ENCODE measurements at regions not wholly inside any gene's neighbourhood (a gene's known extent, or its start where the extent isn't known, plus 50 kb on each side); places are given as distances from the start of the nearest gene placed in this dataset.

DNA sequence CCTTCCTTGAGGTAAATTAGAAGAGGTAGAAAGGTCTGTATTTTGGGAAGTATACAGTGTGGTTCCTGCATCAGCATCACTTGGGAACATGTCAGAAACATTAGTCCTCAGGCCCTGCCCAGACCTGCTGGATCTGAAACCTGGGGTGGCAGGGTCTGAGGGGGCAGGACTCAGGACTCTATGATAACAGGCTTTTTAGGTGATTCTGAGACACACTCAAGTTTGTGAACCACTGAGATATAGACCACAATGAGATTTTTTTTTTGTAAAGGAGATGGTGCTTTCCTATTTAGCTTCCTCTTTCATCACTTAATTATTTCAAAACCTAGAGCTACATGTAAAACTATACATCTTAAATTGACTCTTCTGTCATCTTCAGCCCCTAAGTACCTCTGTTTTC, 262.7 kb upstream of the SPOPL start:
- CTCF ChIA-PET: no interaction called here
- POLR2A ChIA-PET: no interaction called here
- no peak for DNase-seq (ENCODE audit: low read depth, low spot score)
- TF ChIP-seq, protein P1, sequence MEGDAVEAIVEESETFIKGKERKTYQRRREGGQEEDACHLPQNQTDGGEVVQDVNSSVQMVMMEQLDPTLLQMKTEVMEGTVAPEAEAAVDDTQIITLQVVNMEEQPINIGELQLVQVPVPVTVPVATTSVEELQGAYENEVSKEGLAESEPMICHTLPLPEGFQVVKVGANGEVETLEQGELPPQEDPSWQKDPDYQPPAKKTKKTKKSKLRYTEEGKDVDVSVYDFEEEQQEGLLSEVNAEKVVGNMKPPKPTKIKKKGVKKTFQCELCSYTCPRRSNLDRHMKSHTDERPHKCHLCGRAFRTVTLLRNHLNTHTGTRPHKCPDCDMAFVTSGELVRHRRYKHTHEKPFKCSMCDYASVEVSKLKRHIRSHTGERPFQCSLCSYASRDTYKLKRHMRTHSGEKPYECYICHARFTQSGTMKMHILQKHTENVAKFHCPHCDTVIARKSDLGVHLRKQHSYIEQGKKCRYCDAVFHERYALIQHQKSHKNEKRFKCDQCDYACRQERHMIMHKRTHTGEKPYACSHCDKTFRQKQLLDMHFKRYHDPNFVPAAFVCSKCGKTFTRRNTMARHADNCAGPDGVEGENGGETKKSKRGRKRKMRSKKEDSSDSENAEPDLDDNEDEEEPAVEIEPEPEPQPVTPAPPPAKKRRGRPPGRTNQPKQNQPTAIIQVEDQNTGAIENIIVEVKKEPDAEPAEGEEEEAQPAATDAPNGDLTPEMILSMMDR (IDR thresholded peaks at IDR 0.05; ENCODE audit: insufficient read depth, low read length, missing control alignments): no peak
- H3K4me3 ChIP-seq (ENCODE audit: low read depth, low read length): no peak overlapping the region

DNA sequence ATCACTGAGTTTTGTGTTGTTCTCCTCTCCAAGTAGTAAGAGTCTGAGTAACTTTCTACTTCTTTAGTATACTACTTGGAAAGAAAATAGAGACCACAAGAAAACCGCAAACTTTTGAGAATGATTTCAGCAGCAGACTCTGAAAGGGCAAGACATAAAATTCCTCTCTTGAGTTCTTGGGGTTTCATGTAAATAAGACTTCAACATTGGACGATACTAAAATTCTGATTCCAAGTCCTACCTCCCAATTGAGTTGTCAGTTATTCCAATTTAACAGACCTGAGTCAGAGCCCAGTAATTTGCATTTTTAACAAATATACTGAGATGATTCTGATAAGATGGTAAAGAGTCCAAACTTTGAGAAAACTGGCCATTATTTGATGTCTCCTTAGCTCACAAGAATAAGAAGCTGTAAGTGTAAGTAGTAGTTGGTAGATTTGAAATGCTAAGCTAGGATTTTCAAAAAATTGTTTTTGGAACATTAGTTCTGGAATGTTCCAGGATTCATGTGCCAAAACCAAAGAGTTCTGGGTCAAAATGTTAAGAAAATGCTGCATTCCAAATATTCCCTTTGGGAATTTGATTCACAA, 261.6 kb upstream of the SPOPL start:
- no peak overlapping the region for H3K4me3 ChIP-seq (ENCODE audit: low read depth, low read length)
- TF ChIP-seq, protein P1 (IDR thresholded peaks at IDR 0.05; ENCODE audit: insufficient read depth, low read length, missing control alignments): no peak
- ChIA-PET CTCF (no interaction called here), POLR2A (no interaction called here)
- no peak for DNase-seq (ENCODE audit: low read depth, low spot score)

DNA sequence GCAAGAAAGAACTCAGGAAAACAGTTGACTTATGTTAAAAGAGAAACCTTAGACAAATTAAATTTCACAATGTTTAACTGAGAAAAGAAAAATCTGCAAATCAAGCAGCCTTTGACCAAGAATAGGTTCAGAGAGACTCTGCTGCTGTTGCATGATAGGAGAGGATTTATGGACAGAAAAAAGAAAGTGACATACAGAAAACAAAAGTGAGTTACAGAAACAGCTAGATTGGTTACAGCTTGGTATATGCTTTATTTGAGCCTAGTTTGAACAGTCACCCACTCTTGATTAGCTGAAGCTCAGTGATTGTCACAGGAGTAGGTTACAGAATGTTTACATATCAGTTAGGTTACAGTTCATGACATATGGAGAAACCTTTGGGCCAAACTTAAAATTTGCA, 258.2 kb upstream of the SPOPL start:
- H3K4me3 ChIP-seq (ENCODE audit: low read depth, low read length): no peak overlapping the region
- TF ChIP-seq, protein P1 (IDR thresholded peaks at IDR 0.05; ENCODE audit: insufficient read depth, low read length, missing control alignments): no peak
- ChIA-PET CTCF (no interaction called here), POLR2A (no interaction called here)
- no peak for DNase-seq (ENCODE audit: low read depth, low spot score)

DNA sequence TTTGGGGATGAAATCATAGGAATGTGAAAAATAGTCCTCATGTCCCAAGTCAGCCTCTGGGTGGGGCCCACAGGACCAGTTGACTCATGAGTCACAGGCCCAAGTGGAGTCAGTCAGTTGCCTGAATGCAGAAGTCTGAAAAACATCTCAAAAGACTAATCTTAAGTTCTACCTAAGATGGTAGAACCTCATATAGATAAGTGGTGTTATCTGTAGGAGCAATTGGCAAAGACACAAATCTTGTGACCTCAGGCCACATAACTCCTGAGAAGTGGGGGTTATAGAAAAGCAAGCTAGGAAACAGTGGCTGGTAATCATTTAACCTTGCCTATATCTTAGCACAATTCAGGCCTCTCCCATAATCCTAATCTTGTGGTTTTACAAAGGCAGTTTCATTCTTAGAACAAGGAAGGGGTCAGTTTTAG, 257.1 kb upstream of the SPOPL start:
- POLR2A ChIA-PET: no interaction called here
- DNase-seq (ENCODE audit: low read depth, low spot score): no peak
- CTCF ChIA-PET: no interaction called here
- TF ChIP-seq, protein P1 (IDR thresholded peaks at IDR 0.05; ENCODE audit: insufficient read depth, low read length, missing control alignments): no peak
- H3K4me3 ChIP-seq (ENCODE audit: low read depth, low read length): no peak overlapping the region

DNA sequence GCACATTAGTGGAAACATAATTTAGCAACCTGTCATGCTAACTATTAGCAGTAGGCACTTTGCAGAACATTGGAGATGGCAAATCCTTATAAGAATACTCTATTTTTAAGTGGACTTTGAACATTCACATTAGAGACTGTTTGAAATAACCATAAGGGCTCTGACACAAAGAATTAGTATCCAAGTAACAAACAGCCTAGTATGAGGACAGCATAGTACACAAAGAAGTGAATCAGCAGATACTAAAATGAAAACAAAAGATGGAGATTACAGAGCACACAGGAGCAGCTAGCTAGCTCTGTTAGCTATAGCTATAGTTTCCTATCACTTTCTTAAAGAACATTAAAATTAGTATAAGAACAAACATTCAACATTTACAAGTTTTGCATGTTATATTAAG, 256.3 kb upstream of the SPOPL start:
- POLR2A ChIA-PET: no interaction called here
- CTCF ChIA-PET: no interaction called here
- no peak overlapping the region for H3K4me3 ChIP-seq (ENCODE audit: low read depth, low read length)
- TF ChIP-seq, protein P1 (IDR thresholded peaks at IDR 0.05; ENCODE audit: insufficient read depth, low read length, missing control alignments): no peak
- no peak for DNase-seq (ENCODE audit: low read depth, low spot score)

DNA sequence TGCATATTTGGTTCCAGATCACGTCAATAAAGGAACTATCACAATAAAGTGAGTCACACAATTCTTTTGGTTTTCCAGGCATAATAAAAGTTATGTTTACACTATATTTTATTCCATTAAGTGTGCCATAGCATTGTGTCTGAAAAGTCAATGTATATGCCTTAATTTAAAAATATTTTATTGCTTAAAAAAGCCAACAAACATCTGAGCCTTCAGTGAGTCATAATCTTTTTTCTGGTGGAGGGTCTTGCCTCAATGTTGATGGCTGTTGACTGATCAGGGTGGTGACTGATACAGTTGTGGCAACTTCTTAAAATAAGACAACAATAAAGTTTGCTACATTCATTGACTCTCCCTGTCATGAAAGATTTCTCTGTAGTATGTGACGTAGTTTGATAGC, 254.3 kb upstream of the SPOPL start:
- POLR2A ChIA-PET: no interaction called here
- DNase-seq (ENCODE audit: low read depth, low spot score): no peak
- H3K4me3 ChIP-seq (ENCODE audit: low read depth, low read length): no peak overlapping the region
- TF ChIP-seq, protein P1 (IDR thresholded peaks at IDR 0.05; ENCODE audit: insufficient read depth, low read length, missing control alignments): no peak
- CTCF ChIA-PET: no interaction called here
